Bronchial epithelial cell (primary cell): ENCODE measurements at regions not wholly inside any gene's neighbourhood (a gene's known extent, or its start where the extent isn't known, plus 50 kb on each side); places are given as distances from the start of the nearest gene placed in this dataset.

Source experiments
- DNase-seq: peaks from one replicate; pipeline ENCODE4 v3.0.0-alpha.2; 2010; ENCODE audit warnings: low read depth
- FAIRE-seq: peaks from 2 replicates; lab custom pipeline; 2011; peaks lifted over from hg19 to GRCh38; lab: Jason Lieb, UNC
- H3K27me3 ChIP-seq: 2 replicates; pipeline ENCODE4 v1.5.1; 2011; ENCODE audit warnings: low read length; ENCODE audit not compliant: control insufficient read depth, insufficient read depth
- H3K36me3 ChIP-seq: 2 replicates; pipeline ENCODE4 v1.5.1; 2011; ENCODE audit warnings: low read length; ENCODE audit not compliant: control insufficient read depth, insufficient read depth
- H3K4me3 ChIP-seq: 2 replicates; pipeline ENCODE4 v1.5.1; 2011; ENCODE audit warnings: mild to moderate bottlenecking, low read depth, low read length, control low read depth
- CTCF ChIP-seq: IDR thresholded peaks from 2 replicates; pipeline ENCODE4 v1.5.1; 2011; ENCODE audit warnings: mild to moderate bottlenecking, moderate library complexity, low read length, control low read depth, inconsistent platforms; ENCODE audit not compliant: insufficient read depth, severe bottlenecking

DNA sequence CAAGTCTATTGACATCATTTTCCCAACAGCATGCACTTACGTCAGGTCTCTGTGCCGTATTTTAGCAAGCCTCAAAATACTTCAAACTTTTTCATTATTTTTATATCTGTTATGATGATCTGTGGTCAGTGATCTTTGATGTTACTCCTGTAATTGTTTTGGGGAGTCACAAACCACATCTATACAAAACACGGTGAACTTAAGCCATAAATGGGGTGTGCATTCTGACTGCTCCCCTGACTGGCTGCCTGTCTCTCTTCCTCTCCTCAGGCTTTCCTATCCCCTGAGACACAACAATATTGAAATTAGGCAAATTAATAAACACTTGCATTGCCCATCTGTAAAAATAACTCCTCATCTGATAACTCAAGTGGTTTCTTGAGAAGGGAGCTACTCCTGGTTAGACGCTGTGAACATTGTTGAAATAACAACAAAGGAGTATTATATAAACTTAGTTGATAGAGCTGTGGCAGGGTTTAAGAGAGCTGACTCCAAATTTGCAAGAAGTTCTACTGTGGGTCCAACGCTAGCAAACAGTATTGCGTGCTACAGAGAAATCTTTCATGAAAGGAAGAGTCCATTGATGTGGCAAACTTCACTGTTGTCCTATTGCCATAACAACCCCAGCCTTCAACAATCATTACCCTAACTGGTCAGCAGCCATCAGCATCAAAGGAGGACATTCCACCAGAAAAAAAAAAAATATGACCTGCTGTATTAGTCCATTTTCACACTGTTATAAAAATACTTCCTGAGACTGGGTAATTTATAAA lies 105.8 kb upstream of the DSCAM start:
- no peak for TF ChIP-seq CTCF
- Histone ChIP-seq H3K36me3 (no peaks in the 10 kb centered on the region), H3K4me3 (no peak overlapping the region), H3K27me3 (no peaks in the 10 kb centered on the region)
- FAIRE-seq: no peak
- no peak for DNase-seq

DNA sequence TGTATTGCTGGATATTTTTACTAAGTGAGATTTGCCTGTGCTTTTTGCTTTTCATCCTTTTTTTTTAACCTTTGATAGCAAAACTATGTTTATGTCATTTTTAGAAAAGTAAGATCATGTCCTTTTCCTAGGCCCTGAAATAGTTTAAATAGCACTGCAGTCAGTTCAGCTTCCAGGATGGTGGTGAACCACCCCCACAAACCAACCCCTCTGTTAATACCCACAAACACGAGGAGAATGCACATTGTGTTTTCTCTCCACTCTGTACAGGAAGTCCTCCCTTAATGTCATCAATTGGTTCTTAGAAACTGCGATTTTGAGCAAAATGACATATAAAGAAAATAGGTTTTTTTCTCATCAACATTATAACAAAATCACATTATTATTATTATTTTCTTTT lies 117.7 kb upstream of the DSCAM start:
- no peak for DNase-seq
- Histone ChIP-seq H3K36me3 (no peaks in the 10 kb centered on the region), H3K27me3 (no peaks in the 10 kb centered on the region), H3K4me3 (no peak overlapping the region)
- FAIRE-seq: no peak
- no peak for TF ChIP-seq CTCF

DNA sequence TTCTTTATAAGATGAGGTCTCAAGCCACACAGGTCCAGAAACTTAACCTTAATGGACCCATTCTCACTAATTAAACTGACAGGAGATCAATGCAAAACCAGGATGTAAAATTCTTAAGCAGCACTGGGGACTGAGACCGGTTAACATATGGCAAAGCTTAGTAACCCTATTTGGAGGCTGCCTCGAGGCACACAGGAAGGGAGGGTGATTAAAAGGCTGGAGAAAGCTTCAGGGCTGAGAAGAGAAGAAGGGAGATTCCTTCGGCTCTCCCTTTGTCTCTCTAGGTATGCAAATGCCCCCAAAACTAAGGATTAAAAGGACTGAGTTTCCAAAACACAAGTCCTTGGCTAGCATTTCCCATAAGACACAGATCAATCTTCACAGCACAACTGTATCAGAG lies 120.8 kb upstream of the DSCAM start:
- no peak for TF ChIP-seq CTCF
- DNase-seq (no peak), FAIRE-seq (no peak)
- no peaks in the 10 kb centered on the region for H3K27me3 ChIP-seq
- no peaks in the 10 kb centered on the region for H3K36me3 ChIP-seq
- no peak overlapping the region for H3K4me3 ChIP-seq

DNA sequence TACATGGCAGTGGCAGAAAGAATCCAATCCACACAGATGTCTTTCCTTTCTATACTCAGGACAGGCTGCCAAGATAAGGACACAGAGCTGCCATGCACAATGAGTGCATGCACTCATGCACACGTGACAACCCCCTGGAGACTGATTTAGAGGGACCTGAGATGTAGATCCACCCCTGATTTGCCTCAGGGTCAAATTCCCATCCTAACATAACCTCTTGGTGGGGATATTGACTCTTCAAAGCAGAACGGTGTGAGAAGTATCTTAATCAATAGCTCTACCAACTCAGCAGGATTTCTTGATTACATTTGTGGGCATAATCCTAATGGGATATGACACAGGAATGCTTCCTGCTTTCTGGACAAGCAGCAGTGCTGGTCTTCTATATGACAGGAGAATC lies 125.2 kb upstream of the DSCAM start:
- FAIRE-seq (no peak), DNase-seq (no peak)
- Histone ChIP-seq H3K27me3 (no peaks in the 10 kb centered on the region), H3K36me3 (no peaks in the 10 kb centered on the region), H3K4me3 (no peak overlapping the region)
- no peak for TF ChIP-seq CTCF

- no peaks in the 10 kb centered on the region for H3K36me3 ChIP-seq
- no peaks in the 10 kb centered on the region for H3K27me3 ChIP-seq
- H3K4me3 ChIP-seq: no peak overlapping the region
- DNase-seq (no peak), FAIRE-seq (no peak)
- TF ChIP-seq CTCF: no peak
Observed at GRCh38 chr21:40976198-40977109, 129.5 kb upstream of the DSCAM start.
